ENCODE measurements at regions not wholly inside any gene's neighbourhood (a gene's known extent, or its start where the extent isn't known, plus 50 kb on each side); places are given as distances from the start of the nearest gene placed in this dataset.
"Not testable (repeated sequence)": the region's sequence is repeated elsewhere in the genome, so short reads cannot be mapped to it uniquely, and the experiment has no call there.

DNA sequence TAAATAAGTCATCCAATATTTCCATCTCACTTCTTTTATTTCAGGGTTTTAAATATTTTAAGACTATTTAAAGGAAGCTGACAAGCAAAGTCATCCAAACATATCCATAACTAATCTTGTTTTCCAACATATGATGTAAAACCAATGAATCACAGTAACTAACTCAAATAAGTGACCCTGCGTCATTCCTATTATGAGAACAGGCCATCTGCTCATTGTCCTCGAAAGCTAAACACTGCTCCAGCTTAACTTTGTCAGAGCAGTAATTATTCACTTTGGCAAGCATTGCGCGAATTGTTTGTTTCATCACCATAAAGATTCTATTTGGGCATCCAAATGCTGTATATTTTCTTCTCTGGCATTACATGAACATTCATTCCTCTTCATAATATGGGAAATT lies 99.1 kb downstream of the CAPZA3 start:
- Histone ChIP-seq H3K27me3 (no peaks in the 10 kb centered on the region), H3K4me1 (peaks cover 3% of the 10 kb centered on the region; the same call in 1 of the 2 replicates), H3K4me3 (ENCODE audit: low read depth, low read length) (no peak overlapping the region), H3K36me3 (no peaks in the 10 kb centered on the region), H3K9me3 (no peaks in the 10 kb centered on the region)
- no peak for DNase-seq
- TF ChIP-seq, protein P1, sequence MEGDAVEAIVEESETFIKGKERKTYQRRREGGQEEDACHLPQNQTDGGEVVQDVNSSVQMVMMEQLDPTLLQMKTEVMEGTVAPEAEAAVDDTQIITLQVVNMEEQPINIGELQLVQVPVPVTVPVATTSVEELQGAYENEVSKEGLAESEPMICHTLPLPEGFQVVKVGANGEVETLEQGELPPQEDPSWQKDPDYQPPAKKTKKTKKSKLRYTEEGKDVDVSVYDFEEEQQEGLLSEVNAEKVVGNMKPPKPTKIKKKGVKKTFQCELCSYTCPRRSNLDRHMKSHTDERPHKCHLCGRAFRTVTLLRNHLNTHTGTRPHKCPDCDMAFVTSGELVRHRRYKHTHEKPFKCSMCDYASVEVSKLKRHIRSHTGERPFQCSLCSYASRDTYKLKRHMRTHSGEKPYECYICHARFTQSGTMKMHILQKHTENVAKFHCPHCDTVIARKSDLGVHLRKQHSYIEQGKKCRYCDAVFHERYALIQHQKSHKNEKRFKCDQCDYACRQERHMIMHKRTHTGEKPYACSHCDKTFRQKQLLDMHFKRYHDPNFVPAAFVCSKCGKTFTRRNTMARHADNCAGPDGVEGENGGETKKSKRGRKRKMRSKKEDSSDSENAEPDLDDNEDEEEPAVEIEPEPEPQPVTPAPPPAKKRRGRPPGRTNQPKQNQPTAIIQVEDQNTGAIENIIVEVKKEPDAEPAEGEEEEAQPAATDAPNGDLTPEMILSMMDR (IDR thresholded peaks at IDR 0.05; ENCODE audit: low read depth, low read length) = no peak

DNA sequence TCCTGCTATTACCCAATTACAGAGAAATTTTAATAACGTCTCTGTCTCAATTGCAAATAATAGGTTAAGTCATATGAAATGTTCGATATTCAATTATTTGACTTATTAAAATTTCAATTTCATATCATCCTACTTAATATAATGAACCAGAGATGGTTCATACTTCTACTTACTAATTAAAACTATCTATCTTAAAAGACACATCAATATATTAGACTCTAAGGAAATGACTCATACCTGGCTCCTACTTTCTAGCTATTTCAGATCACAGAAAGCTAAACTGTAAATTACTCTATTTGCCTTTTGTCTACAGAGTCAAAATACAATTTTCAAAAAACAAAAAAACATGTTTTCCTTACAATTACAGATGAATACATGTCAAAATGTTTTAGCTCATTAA lies 99.6 kb downstream of the CAPZA3 start:
- no peak for DNase-seq
- Histone ChIP-seq H3K27me3 (no peaks in the 10 kb centered on the region), H3K36me3 (no peaks in the 10 kb centered on the region), H3K9me3 (no peaks in the 10 kb centered on the region), H3K4me1 (peaks cover 3% of the 10 kb centered on the region; the same call in 1 of the 2 replicates), H3K4me3 (ENCODE audit: low read depth, low read length) (no peak overlapping the region)
- TF ChIP-seq, protein P1 (IDR thresholded peaks at IDR 0.05; ENCODE audit: low read depth, low read length) = no peak

DNA sequence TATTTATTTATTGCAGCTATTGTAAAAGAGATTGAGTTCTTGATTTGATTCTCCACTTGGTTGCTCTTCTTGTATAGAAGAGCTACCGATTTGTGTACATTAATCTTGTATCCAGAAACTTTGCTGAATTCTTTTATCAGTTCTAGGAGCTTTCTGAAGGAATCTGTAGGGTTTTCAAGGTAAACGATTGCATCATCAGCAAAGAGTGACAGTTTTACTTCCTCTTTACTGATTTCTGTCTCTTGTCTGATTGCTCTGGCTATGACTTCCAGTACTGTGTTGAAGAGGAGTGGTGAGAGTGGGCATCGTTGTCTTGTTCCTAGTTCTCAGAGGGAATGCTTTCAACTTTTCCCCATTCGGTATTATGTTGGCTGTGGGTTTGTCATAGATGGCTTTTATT lies 103.1 kb downstream of the CAPZA3 start:
- H3K4me3 ChIP-seq (ENCODE audit: low read depth, low read length); H3K36me3 ChIP-seq; H3K9me3 ChIP-seq; H3K4me1 ChIP-seq; DNase-seq; H3K27me3 ChIP-seq: not testable (repeated sequence)

DNA sequence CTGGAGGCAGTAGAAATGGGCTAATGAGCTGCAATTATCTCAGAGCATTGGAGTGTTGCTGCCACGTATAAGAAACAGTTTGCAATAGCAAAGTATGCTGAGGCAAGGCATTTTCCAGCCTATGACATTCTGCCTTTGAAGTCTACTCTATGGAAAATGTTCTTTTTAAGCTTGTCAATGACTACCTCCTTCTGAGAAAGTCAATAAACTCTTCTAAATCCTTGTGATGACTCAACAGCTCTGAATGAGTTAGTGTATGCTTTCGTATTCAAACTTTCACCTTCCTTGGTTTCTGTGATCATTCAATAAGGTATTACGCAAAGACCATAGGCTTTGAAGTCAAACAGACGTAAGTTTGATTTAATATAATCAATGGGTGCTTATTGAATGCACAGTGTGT lies 111.2 kb downstream of the CAPZA3 start:
- no peaks in the 10 kb centered on the region for H3K27me3 ChIP-seq
- H3K4me1 ChIP-seq = no peaks in the 10 kb centered on the region
- no peak for DNase-seq

DNA sequence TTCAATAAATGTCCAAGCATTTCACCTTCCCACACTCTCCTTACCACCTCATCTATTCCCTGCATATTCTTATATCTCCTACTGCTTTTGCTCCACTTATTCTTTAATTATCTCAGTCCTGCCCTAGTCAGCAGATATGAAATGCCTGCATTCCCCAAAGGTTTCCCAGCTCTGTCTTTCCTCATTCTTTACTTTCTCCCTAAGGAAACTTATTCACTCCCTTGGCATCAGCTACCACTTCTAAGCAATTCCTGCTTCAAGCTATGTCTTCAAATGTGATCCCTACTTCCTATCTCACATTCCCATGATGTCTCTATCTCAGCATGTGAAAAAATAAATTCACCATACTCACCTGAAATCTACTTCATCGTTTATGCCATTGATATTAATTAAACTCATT lies 111.8 kb downstream of the CAPZA3 start:
- H3K9me3 ChIP-seq = no peaks in the 10 kb centered on the region
- H3K4me1 ChIP-seq = no peaks in the 10 kb centered on the region
- H3K27me3 ChIP-seq = no peaks in the 10 kb centered on the region
- TF ChIP-seq, protein P1 (IDR thresholded peaks at IDR 0.05; ENCODE audit: low read depth, low read length) = no peak
- no peak for DNase-seq
- no peaks in the 10 kb centered on the region for H3K36me3 ChIP-seq
- H3K4me3 ChIP-seq (ENCODE audit: low read depth, low read length) = no peak overlapping the region

More for the DNA sequence above, 111.2 kb downstream of the CAPZA3 start:
- Histone ChIP-seq H3K9me3 (no peaks in the 10 kb centered on the region), H3K4me3 (ENCODE audit: low read depth, low read length) (no peak overlapping the region), H3K36me3 (no peaks in the 10 kb centered on the region)
- TF ChIP-seq, protein P1 (IDR thresholded peaks at IDR 0.05; ENCODE audit: low read depth, low read length) = no peak

DNA sequence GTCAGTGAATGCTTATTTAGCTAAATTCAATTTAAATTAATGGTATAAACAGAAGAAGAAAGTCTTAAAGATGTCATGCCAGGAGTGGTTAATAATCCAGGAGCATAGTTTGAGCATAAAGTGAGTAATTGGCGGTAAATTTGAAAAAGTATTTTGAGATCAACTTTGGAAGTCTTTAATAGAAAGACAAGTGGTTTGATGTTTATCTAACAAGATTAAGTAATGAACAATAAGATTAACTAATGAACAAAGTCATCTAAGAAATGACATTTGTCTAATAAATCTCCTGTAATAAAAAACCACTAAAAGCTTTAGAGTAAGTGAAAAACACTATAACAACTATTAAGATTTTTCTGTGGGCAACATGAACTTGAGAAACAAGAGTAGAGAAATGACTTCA lies 112.8 kb downstream of the CAPZA3 start:
- no peaks in the 10 kb centered on the region for H3K36me3 ChIP-seq
- H3K4me1 ChIP-seq = no peaks in the 10 kb centered on the region
- no peak for DNase-seq
- H3K9me3 ChIP-seq = no peaks in the 10 kb centered on the region
- TF ChIP-seq, protein P1 (IDR thresholded peaks at IDR 0.05; ENCODE audit: low read depth, low read length) = no peak
- H3K4me3 ChIP-seq (ENCODE audit: low read depth, low read length) = no peak overlapping the region
- H3K27me3 ChIP-seq = no peaks in the 10 kb centered on the region

DNA sequence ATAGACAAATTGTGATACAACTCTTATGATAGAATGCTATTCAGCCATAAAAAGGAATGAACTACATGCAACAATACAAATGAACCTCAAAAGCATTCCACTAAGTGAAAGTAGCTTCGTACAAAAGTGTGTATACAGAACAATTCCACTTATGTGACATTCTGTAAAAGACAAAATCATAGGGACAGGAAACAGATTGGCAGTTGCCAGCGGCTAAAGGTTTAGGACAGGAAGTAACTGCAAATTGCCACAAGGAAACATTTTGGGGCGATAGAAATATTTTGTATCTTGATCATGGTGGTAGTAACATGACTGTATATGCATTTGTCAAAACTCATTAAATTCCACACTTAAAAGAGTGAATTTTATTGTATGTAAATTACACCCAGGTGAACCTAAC lies 113.4 kb downstream of the CAPZA3 start:
- H3K27me3 ChIP-seq = no peaks in the 10 kb centered on the region
- no peak overlapping the region for H3K4me3 ChIP-seq (ENCODE audit: low read depth, low read length)
- no peaks in the 10 kb centered on the region for H3K36me3 ChIP-seq
- no peaks in the 10 kb centered on the region for H3K4me1 ChIP-seq
- no peaks in the 10 kb centered on the region for H3K9me3 ChIP-seq
- DNase-seq = no peak
- TF ChIP-seq, protein P1 (IDR thresholded peaks at IDR 0.05; ENCODE audit: low read depth, low read length) = no peak
